Esophagus muscularis mucosa (tissue), 4 donors: ENCODE measurements at regions not wholly inside any gene's neighbourhood (a gene's known extent, or its start where the extent isn't known, plus 50 kb on each side); places are given as distances from the start of the nearest gene placed in this dataset.
"Not testable (repeated sequence)": the region's sequence is repeated elsewhere in the genome, so short reads cannot be mapped to it uniquely, and the experiment has no call there.

ENCODE experiments used
- DNase-seq: peaks from one replicate; pipeline ENCODE4 v3.0.0-alpha.2; 2017; ENCODE audit errors: extremely low spot score
- H3K27ac ChIP-seq, 4 donors: fragments of 200-600 bp; sonication (generic); replicated peaks in 1 of 4; 1 replicate in 3 of 4; 2 replicates in 1 of 4; pipeline ENCODE4 v1.5.1; 2016 to 2019; ENCODE audit warnings: mild to moderate bottlenecking in 1 of 4
- H3K27me3 ChIP-seq, 4 donors: fragments of 200-600 bp; sonication (generic); one replicate each; pipeline versions ENCODE4 v1.5.1 to v1.6.0; 2016 to 2019
- H3K36me3 ChIP-seq, 4 donors: fragments of 200-600 bp; sonication (generic); one replicate each; pipeline ENCODE4 v1.5.1; 2016 to 2019
- H3K4me1 ChIP-seq, 4 donors: fragments of 200-600 bp; sonication (generic); one replicate each; pipeline ENCODE4 v1.5.1; 2016 to 2019
- H3K4me3 ChIP-seq, 4 donors: fragments of 200-600 bp; sonication (generic); 1 replicate in 2 of 4; 2 replicates in 2 of 4; pipeline ENCODE4 v1.5.1; 2016 to 2019; ENCODE audit warnings: mild to moderate bottlenecking in 4 of 4, moderate library complexity in 1 of 4
- H3K9me3 ChIP-seq, 4 donors: fragments of 200-600 bp; sonication (generic); 1 replicate in 3 of 4; 2 replicates in 1 of 4; pipeline ENCODE4 v1.5.1; 2016 to 2019
- CTCF ChIP-seq, 3 experiments: fragments of 200-600 bp in 2 of 3; fragments of 450-650 bp in 1 of 3; sonication (generic) in 2 of 3; IDR thresholded peaks; one replicate each; pipeline ENCODE4 v1.5.1; 2017 to 2019; ENCODE audit warnings: antibody characterized with exemption in 3 of 3, mild to moderate bottlenecking in 2 of 3, moderate library complexity in 1 of 3
- EP300 ChIP-seq: sonication (generic); formaldehyde crosslinking; IDR thresholded peaks from one replicate; pipeline ENCODE4 v1.6.1; 2017; ENCODE audit warnings: antibody characterized with exemption
- POLR2A ChIP-seq: fragments of 450-650 bp; IDR thresholded peaks from one replicate; pipeline ENCODE4 v1.6.1; 2017; ENCODE audit warnings: antibody characterized with exemption, moderate library complexity, mild to moderate bottlenecking, low read depth
- POLR2AphosphoS5 ChIP-seq, 2 donors: sonication (generic); formaldehyde crosslinking; IDR thresholded peaks; one replicate each; pipeline ENCODE4 v1.6.1; 2017; ENCODE audit warnings: antibody characterized with exemption in 2 of 2
- WGBS: methylation state at CpG from one replicate; pipeline ENCODE4 v1.1.5; 2018; 5-methylcytosine and 5-hydroxymethylcytosine counted together
- intact Hi-C: fragments of 100-400 bp; cut with DNase I; formaldehyde crosslinking; loops from one replicate; pipeline ENCODE4 v1.15.1; 2023

GRCh38 chr16:24645739-24646645, 83.5 kb upstream of the TNRC6A start:
- peak overlapping the region; percentile 57 to 69 (median 61) for H3K27ac ChIP-seq
- intact Hi-C loops: no loop called here
- H3K36me3 ChIP-seq: no peaks in the 10 kb centered on the region
- H3K9me3 ChIP-seq: no peaks in the 10 kb centered on the region
- H3K27me3 ChIP-seq: no peaks in the 10 kb centered on the region
- DNase-seq: no peak
- no peak overlapping the region for H3K4me3 ChIP-seq
- H3K4me1 ChIP-seq: peaks cover 0 to 15% (median 14%) of the 10 kb centered on the region in 4 donors
- 73% methylated on average over 5 of the region's 5 CpGs for WGBS
- TF ChIP-seq CTCF (IDR thresholded peaks at IDR 0.05) (no peak), EP300 (no peak), POLR2AphosphoS5 (IDR thresholded peaks at IDR 0.05) (peak; percentile 39 to 87), POLR2A (no peak)

- Histone ChIP-seq H3K27me3 (no peaks in the 10 kb centered on the region), H3K27ac (peak overlapping the region; percentile 57 to 69 (median 61)), H3K4me3 (no peak overlapping the region), H3K9me3 (no peaks in the 10 kb centered on the region), H3K4me1 (peaks cover 0 to 15% (median 14%) of the 10 kb centered on the region in 4 donors), H3K36me3 (no peaks in the 10 kb centered on the region)
- intact Hi-C loops: no loop called here
- no peak for DNase-seq
- TF ChIP-seq POLR2AphosphoS5 (IDR thresholded peaks at IDR 0.05) (no peak), POLR2A (no peak)
- 77% methylated on average over 2 of the region's 2 CpGs for WGBS
Observed at GRCh38 chr16:24646646-24646995, 82.8 kb upstream of the TNRC6A start.

GRCh38 chr16:24652209-24652712, 77.2 kb upstream of the TNRC6A start:
- 81% methylated on average over 4 of the region's 4 CpGs for WGBS
- TF ChIP-seq POLR2AphosphoS5 (IDR thresholded peaks at IDR 0.05): no peak
- no peak for TF ChIP-seq EP300
- no peak for TF ChIP-seq POLR2A
- no peak for TF ChIP-seq CTCF (IDR thresholded peaks at IDR 0.05)
- Histone ChIP-seq H3K36me3 (no peaks in the 10 kb centered on the region), H3K9me3 (no peaks in the 10 kb centered on the region), H3K27me3 (no peaks in the 10 kb centered on the region), H3K4me1 (no peaks in the 10 kb centered on the region), H3K27ac (no peak overlapping the region), H3K4me3 (no peak overlapping the region)
- no peak for DNase-seq
- intact Hi-C loops: no loop called here

- no peaks in the 10 kb centered on the region for H3K4me1 ChIP-seq
Observed at GRCh38 chr16:24652803-24653202, 76.6 kb upstream of the TNRC6A start.

GRCh38 chr16:24653725-24654124, 75.7 kb upstream of the TNRC6A start:
- Histone ChIP-seq H3K27me3 (no peaks in the 10 kb centered on the region), H3K4me1 (no peaks in the 10 kb centered on the region), H3K4me3 (no peak overlapping the region), H3K9me3 (no peaks in the 10 kb centered on the region), H3K36me3 (no peaks in the 10 kb centered on the region), H3K27ac (no peak overlapping the region)
- TF ChIP-seq CTCF (IDR thresholded peaks at IDR 0.05): no peak
- TF ChIP-seq EP300: no peak
- no peak for TF ChIP-seq POLR2AphosphoS5 (IDR thresholded peaks at IDR 0.05)
- TF ChIP-seq POLR2A: no peak
- intact Hi-C loops: no loop called here
- WGBS: 96% methylated on average over 4 of the region's 4 CpGs
- no peak for DNase-seq

More at GRCh38 chr16:24652803-24653202, 76.6 kb upstream of the TNRC6A start:
- Histone ChIP-seq H3K27me3 (no peaks in the 10 kb centered on the region), H3K27ac (no peak overlapping the region), H3K9me3 (no peaks in the 10 kb centered on the region), H3K36me3 (no peaks in the 10 kb centered on the region), H3K4me3 (no peak overlapping the region)
- intact Hi-C loops: no loop called here
- 31% methylated on average over 1 of the region's 1 CpG for WGBS
- no peak for DNase-seq
- TF ChIP-seq EP300: no peak

- intact Hi-C loops: loop anchor here (10.0 kb wide), 1 partner anchor 69 kb away; no protein-coding TSS in a partner anchor
- DNase-seq, H3K27ac ChIP-seq, H3K36me3 ChIP-seq, H3K9me3 ChIP-seq, H3K27me3 ChIP-seq, H3K4me3 ChIP-seq: not testable (repeated sequence)
- peaks cover 12 to 33% (median 31%) of the 10 kb centered on the region in 4 donors for H3K4me1 ChIP-seq
- WGBS: 96% methylated on average over 5 of the region's 5 CpGs
Observed at GRCh38 chr16:24665942-24666341, 63.5 kb upstream of the TNRC6A start.
